ENCODE measurements at regions not wholly inside any gene's neighbourhood (a gene's known extent, or its start where the extent isn't known, plus 50 kb on each side); places are given as distances from the start of the nearest gene placed in this dataset.

GRCh38 chr1:37137601-37138000, 103.3 kb upstream of the GRIK3 start:
- Histone ChIP-seq H3K4me2 (no peak overlapping the region), H3K9ac (no peak overlapping the region), H3K36me3 (ENCODE audit: insufficient read depth) (no peaks in the 10 kb centered on the region), H4K20me1 (ENCODE audit: insufficient read depth) (no peaks in the 10 kb centered on the region), H3K4me1 (ENCODE audit: low read depth, poor library complexity, severe bottlenecking) (no peaks in the 10 kb centered on the region), H3K27me3 (ENCODE audit: insufficient read depth, low read depth) (peaks cover 45% of the 10 kb centered on the region), H3K79me2 (ENCODE audit: insufficient read depth, low read depth) (no peaks in the 10 kb centered on the region), H3K27ac (no peak overlapping the region), H3K4me3 (IDR thresholded peaks at IDR 0.05; ENCODE audit: insufficient read depth, low read depth, low read length) (no peak overlapping the region), H2AFZ (ENCODE audit: low read depth) (no peak overlapping the region)
- TF ChIP-seq, protein P1, sequence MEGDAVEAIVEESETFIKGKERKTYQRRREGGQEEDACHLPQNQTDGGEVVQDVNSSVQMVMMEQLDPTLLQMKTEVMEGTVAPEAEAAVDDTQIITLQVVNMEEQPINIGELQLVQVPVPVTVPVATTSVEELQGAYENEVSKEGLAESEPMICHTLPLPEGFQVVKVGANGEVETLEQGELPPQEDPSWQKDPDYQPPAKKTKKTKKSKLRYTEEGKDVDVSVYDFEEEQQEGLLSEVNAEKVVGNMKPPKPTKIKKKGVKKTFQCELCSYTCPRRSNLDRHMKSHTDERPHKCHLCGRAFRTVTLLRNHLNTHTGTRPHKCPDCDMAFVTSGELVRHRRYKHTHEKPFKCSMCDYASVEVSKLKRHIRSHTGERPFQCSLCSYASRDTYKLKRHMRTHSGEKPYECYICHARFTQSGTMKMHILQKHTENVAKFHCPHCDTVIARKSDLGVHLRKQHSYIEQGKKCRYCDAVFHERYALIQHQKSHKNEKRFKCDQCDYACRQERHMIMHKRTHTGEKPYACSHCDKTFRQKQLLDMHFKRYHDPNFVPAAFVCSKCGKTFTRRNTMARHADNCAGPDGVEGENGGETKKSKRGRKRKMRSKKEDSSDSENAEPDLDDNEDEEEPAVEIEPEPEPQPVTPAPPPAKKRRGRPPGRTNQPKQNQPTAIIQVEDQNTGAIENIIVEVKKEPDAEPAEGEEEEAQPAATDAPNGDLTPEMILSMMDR (conservative IDR thresholded peaks at IDR 0.05; ENCODE audit: low read depth, low read length) = no peak

GRCh38 chr1:37143800-37144199, 109.5 kb upstream of the GRIK3 start:
- H3K4me1 ChIP-seq (ENCODE audit: low read depth, poor library complexity, severe bottlenecking) = no peaks in the 10 kb centered on the region
- no peak overlapping the region for H3K9ac ChIP-seq
- H3K27me3 ChIP-seq (ENCODE audit: insufficient read depth, low read depth) = peaks cover 16% of the 10 kb centered on the region; the same call in 1 of the 2 replicates
- no peak overlapping the region for H2AFZ ChIP-seq (ENCODE audit: low read depth)
- no peak overlapping the region for H3K4me3 ChIP-seq (IDR thresholded peaks at IDR 0.05; ENCODE audit: insufficient read depth, low read depth, low read length)
- H3K27ac ChIP-seq = no peak overlapping the region
- no peak overlapping the region for H3K4me2 ChIP-seq
- TF ChIP-seq, protein P1 (conservative IDR thresholded peaks at IDR 0.05; ENCODE audit: low read depth, low read length) = no peak
- H3K79me2 ChIP-seq (ENCODE audit: insufficient read depth, low read depth) = no peaks in the 10 kb centered on the region
- no peaks in the 10 kb centered on the region for H3K36me3 ChIP-seq (ENCODE audit: insufficient read depth)
- H4K20me1 ChIP-seq (ENCODE audit: insufficient read depth) = no peaks in the 10 kb centered on the region

DNA sequence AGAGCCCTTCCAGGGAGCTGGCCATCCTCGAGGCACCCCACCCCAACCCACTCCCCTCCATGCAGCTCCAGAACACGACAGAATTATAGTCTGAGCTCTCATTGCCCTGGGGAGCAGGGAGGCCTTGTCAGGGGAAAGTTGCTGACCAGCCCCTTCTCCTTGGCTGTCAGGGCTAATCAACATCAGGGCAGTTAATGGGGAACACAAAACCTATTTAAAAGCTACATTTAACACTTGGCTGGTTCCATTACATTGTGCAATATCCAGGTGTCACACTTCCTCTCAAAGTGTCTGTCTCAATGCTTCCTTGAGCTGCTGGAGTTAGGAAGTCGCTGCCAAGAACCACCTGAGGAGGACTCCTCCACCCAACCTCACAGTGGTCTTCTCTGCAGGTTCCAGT, 111.8 kb upstream of the GRIK3 start:
- Histone ChIP-seq H3K4me2 (no peak overlapping the region), H4K20me1 (ENCODE audit: insufficient read depth) (no peaks in the 10 kb centered on the region), H3K36me3 (ENCODE audit: insufficient read depth) (no peaks in the 10 kb centered on the region), H3K4me1 (ENCODE audit: low read depth, poor library complexity, severe bottlenecking) (no peaks in the 10 kb centered on the region), H3K27me3 (ENCODE audit: insufficient read depth, low read depth) (peaks cover 16% of the 10 kb centered on the region; the same call in 1 of the 2 replicates), H3K79me2 (ENCODE audit: insufficient read depth, low read depth) (no peaks in the 10 kb centered on the region), H3K27ac (no peak overlapping the region), H2AFZ (ENCODE audit: low read depth) (no peak overlapping the region), H3K9ac (no peak overlapping the region), H3K4me3 (IDR thresholded peaks at IDR 0.05; ENCODE audit: insufficient read depth, low read depth, low read length) (no peak overlapping the region)
- TF ChIP-seq, protein P1 (conservative IDR thresholded peaks at IDR 0.05; ENCODE audit: low read depth, low read length) = no peak

DNA sequence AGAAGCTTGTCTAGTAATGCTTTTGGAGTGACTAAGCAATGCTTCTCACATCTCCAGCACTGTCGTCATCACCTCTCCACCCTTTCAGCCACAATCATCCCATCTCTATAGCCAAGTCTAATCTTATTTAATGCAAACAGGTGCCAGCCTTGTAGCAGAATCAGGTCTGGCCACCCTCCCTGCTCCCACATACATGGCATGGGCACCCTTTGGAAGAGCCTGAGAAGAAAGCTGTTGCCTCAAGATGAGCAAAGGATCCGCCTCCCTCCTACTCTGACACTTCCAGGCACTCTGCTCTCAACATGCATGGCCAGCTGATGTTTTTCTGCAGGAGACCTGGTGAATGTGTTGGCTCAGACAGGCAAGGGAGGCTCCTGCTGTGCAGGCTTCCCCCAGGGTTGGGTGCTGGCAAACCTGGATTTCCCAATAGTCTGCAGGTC, 113.1 kb upstream of the GRIK3 start:
- Histone ChIP-seq H3K4me3 (IDR thresholded peaks at IDR 0.05; ENCODE audit: insufficient read depth, low read depth, low read length) (no peak overlapping the region), H3K36me3 (ENCODE audit: insufficient read depth) (no peaks in the 10 kb centered on the region), H3K27me3 (ENCODE audit: insufficient read depth, low read depth) (peaks cover 10% of the 10 kb centered on the region; the same call in 1 of the 2 replicates), H3K27ac (no peak overlapping the region), H4K20me1 (ENCODE audit: insufficient read depth) (no peaks in the 10 kb centered on the region), H2AFZ (ENCODE audit: low read depth) (no peak overlapping the region), H3K4me2 (no peak overlapping the region), H3K9ac (no peak overlapping the region), H3K4me1 (ENCODE audit: low read depth, poor library complexity, severe bottlenecking) (no peaks in the 10 kb centered on the region), H3K79me2 (ENCODE audit: insufficient read depth, low read depth) (no peaks in the 10 kb centered on the region)
- TF ChIP-seq, protein P1 (conservative IDR thresholded peaks at IDR 0.05; ENCODE audit: low read depth, low read length) = no peak
